CD4-positive, alpha-beta memory T cell (primary cell): ENCODE measurements at regions not wholly inside any gene's neighbourhood (a gene's known extent, or its start where the extent isn't known, plus 50 kb on each side); places are given as distances from the start of the nearest gene placed in this dataset.

Experiments used
- CTCF ChIA-PET: fragments of 350-600 bp; sonication (Branson Sonifier 250); formaldehyde crosslinking; loops from one replicate; lab custom pipeline; 2021; ENCODE audit warnings: inconsistent platforms; ENCODE audit not compliant: partially characterized antibody; lab: Charles Lee
- POLR2A ChIA-PET: fragments of 350-600 bp; sonication (Branson Sonifier 250); formaldehyde crosslinking; loops from one replicate; lab custom pipeline; 2021; ENCODE audit not compliant: partially characterized antibody; lab: Charles Lee
- DNase-seq, 5 donors: peaks; one replicate each; pipeline versions ENCODE4 v3.0.0 to v3.0.0-alpha.2; 2020 to 2022; ENCODE audit warnings: mixed read lengths in 1 of 5
- H3K27ac ChIP-seq: one replicate; pipeline ENCODE4 v1.7.0; 2013; ENCODE audit warnings: low read depth, low read length
- H3K27me3 ChIP-seq: 2 replicates; pipeline ENCODE4 v1.7.0; 2013; ENCODE audit warnings: mild to moderate bottlenecking, low read length, moderate library complexity; ENCODE audit not compliant: insufficient read depth
- H3K36me3 ChIP-seq: 2 replicates; pipeline ENCODE4 v1.7.0; 2013; ENCODE audit warnings: mild to moderate bottlenecking, low read length, moderate library complexity; ENCODE audit not compliant: insufficient read depth
- H3K4me1 ChIP-seq: 2 replicates; pipeline ENCODE4 v1.7.0; 2013; ENCODE audit warnings: mild to moderate bottlenecking, low read length, moderate library complexity; ENCODE audit not compliant: insufficient read depth
- H3K4me3 ChIP-seq, 2 donors: one replicate each; pipeline ENCODE4 v1.7.0; 2013; ENCODE audit warnings: low read length in 2 of 2, mild to moderate bottlenecking in 1 of 2
- H3K9me3 ChIP-seq, 2 donors: one replicate each; pipeline ENCODE4 v1.7.0; 2013; ENCODE audit warnings: low read length in 2 of 2, control low read depth in 1 of 2; ENCODE audit not compliant: control insufficient read depth in 1 of 2
- H3K27ac Mint-ChIP-seq, 7 donors: one replicate each; pipeline ENCODE4 v1.8.0; 2020 to 2021; ENCODE audit warnings: mixed read lengths in 7 of 7, mild to moderate bottlenecking in 6 of 7, inconsistent platforms in 3 of 7, moderate library complexity in 3 of 7
- H3K27me3 Mint-ChIP-seq, 2 donors: one replicate each; pipeline ENCODE4 v1.8.0; 2020 to 2021; ENCODE audit warnings: mixed read lengths in 2 of 2
- H3K36me3 Mint-ChIP-seq, 2 donors: one replicate each; pipeline ENCODE4 v1.8.0; 2020 to 2021; ENCODE audit warnings: mixed read lengths in 2 of 2, inconsistent platforms in 1 of 2, mild to moderate bottlenecking in 1 of 2
- H3K4me1 Mint-ChIP-seq, 4 donors: one replicate each; pipeline ENCODE4 v1.8.0; 2020 to 2021; ENCODE audit warnings: mixed read lengths in 4 of 4, mild to moderate bottlenecking in 1 of 4
- H3K4me3 Mint-ChIP-seq, 8 donors: one replicate each; pipeline ENCODE4 v1.8.0; 2020 to 2021; ENCODE audit warnings: mixed read lengths in 8 of 8, mild to moderate bottlenecking in 7 of 8, moderate library complexity in 6 of 8, inconsistent platforms in 3 of 8
- H3K9me3 Mint-ChIP-seq, 8 donors: one replicate each; pipeline ENCODE4 v1.8.0; 2020 to 2021; ENCODE audit warnings: mixed read lengths in 8 of 8, mild to moderate bottlenecking in 5 of 8, inconsistent platforms in 3 of 8, moderate library complexity in 1 of 8
- intact Hi-C: fragments of 100-400 bp; cut with micrococcal nuclease; formaldehyde crosslinking; loops from one replicate; pipeline ENCODE4 v1.15.1; 2023

DNA sequence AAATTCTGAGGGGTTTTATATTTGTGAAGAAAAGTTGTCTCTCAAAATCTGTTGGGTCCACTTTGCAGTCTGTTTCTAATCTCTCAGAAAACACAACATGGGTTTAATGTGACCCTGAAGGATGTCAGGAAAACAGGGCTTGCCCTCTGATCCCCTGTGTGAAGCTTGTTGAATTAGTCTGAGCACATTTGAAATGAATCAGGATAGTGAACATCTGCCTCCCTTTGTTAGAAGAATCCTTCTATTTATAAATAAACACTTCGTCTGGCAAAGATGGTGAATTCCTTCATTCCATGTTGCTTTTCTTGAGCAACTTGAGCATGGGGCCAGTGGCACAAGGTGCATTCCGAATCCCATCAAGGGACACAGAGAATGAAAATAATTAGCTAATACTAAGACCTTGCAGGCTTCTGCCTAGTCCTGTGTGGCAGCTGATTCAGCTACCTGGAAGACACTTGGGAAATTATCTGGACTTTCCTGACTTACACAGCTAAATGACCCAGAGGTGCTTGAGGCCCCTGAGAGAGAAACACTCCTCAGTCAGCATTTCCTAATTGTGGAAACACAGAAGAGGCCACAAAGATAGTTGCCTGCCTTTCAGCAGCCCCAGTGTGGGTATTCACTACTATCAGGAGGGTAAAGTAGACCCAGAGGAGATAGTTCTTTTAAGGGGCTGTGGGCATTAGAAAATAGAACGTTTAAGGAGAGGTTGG lies 305.5 kb downstream of the C7orf25 start:
- Histone ChIP-seq H3K4me1 (no peaks in the 10 kb centered on the region), H3K4me3 (no peak overlapping the region), H3K9me3 (no peaks in the 10 kb centered on the region), H3K27ac (no peak overlapping the region), H3K27me3 (no peaks in the 10 kb centered on the region), H3K36me3 (no peaks in the 10 kb centered on the region)
- Mint-ChIP-seq H3K27me3 (peaks cover 2 to 3% of the 10 kb centered on the region in 2 donors), H3K4me3 (no peak overlapping the region), H3K4me1 (no peaks in the 10 kb centered on the region), H3K27ac (no peak overlapping the region), H3K36me3 (no peaks in the 10 kb centered on the region), H3K9me3 (peaks cover 0 to 4% (median 0%) of the 10 kb centered on the region in 8 donors)
- CTCF ChIA-PET, result no interaction called here
- DNase-seq, result no peak
- POLR2A ChIA-PET, result no interaction called here
- intact Hi-C loops, result no loop called here

DNA sequence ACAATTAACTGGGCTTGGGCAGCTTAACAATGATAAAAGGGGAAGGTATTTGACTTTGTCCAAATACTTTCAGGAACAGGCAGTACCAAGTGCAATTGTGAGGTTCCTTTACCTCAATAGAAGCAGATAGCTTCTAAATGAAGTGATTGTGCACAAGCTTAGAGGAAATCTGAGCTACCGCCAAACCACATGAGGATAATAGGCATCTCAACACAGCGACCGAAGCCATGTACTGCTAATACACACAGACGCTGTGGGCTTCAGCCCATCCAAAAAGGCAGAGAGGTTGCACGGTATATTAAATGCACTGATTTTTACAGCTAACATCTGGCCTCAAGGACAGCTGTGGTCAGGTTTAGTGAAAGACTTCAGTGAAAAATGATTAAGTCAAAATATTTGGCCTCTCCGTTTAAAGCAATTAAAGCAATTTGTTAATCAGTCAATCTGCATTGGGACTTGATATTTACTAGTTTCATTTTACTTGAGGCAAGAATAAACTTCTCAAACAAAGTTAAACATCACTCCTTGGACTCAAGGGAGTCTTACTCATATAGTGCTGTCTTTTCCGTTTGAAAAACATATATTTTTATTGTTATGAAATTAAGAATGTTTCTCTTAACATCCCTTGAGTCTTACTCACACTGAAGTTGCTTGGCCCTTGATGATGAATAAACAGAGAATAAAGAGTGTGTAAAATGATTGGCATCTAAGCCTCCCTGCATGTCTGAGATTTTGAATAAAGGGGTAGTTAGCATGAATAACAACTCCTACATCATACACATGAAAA lies 306.3 kb downstream of the C7orf25 start:
- H3K4me3 Mint-ChIP-seq, result no peak overlapping the region
- H3K36me3 Mint-ChIP-seq, result no peaks in the 10 kb centered on the region
- H3K27me3 ChIP-seq, result no peaks in the 10 kb centered on the region
- H3K27ac Mint-ChIP-seq, result no peak overlapping the region
- no peak overlapping the region for H3K27ac ChIP-seq
- ChIA-PET POLR2A (no interaction called here), CTCF (no interaction called here)
- no peaks in the 10 kb centered on the region for H3K36me3 ChIP-seq
- no peak for DNase-seq
- H3K4me1 Mint-ChIP-seq, result no peaks in the 10 kb centered on the region
- H3K9me3 ChIP-seq, result no peaks in the 10 kb centered on the region
- no peak overlapping the region for H3K4me3 ChIP-seq
- intact Hi-C loops, result no loop called here
- no peaks in the 10 kb centered on the region for H3K4me1 ChIP-seq
- peaks cover 2 to 3% of the 10 kb centered on the region in 2 donors for H3K27me3 Mint-ChIP-seq
- peaks cover 0 to 4% (median 0%) of the 10 kb centered on the region in 8 donors for H3K9me3 Mint-ChIP-seq

DNA sequence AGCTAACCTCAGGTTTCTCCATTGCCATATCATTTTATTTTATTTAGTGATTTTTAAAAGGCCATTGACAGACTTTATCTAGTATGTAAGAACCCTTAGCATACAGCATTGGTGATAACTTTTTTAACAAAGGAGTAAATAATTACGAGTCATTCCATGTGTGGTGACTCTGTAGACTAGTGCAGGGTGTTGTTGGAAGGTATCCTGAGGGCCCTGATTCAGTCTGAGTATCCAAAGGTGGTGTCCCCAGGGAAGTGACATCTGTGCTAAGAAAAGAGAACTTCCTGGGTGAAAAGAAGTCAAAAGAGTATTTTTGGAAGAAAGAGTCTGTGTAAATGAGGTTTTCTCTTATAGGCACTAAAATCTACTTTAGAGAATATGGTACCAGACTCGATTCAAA lies 308.4 kb downstream of the C7orf25 start:
- no peak overlapping the region for H3K4me3 ChIP-seq
- H3K27ac ChIP-seq, result no peak overlapping the region
- no peaks in the 10 kb centered on the region for H3K4me1 ChIP-seq
- no peaks in the 10 kb centered on the region for H3K9me3 ChIP-seq
- no peaks in the 10 kb centered on the region for H3K36me3 Mint-ChIP-seq
- no peaks in the 10 kb centered on the region for H3K27me3 ChIP-seq
- intact Hi-C loops, result no loop called here
- DNase-seq, result no peak
- H3K36me3 ChIP-seq, result no peaks in the 10 kb centered on the region
- no peak overlapping the region for H3K27ac Mint-ChIP-seq
- peaks cover 0 to 7% (median under 1%) of the 10 kb centered on the region in 8 donors for H3K9me3 Mint-ChIP-seq
- peaks cover 2 to 3% of the 10 kb centered on the region in 2 donors for H3K27me3 Mint-ChIP-seq
- CTCF ChIA-PET, result no interaction called here
- POLR2A ChIA-PET, result no interaction called here
- no peaks in the 10 kb centered on the region for H3K4me1 Mint-ChIP-seq
- no peak overlapping the region for H3K4me3 Mint-ChIP-seq

DNA sequence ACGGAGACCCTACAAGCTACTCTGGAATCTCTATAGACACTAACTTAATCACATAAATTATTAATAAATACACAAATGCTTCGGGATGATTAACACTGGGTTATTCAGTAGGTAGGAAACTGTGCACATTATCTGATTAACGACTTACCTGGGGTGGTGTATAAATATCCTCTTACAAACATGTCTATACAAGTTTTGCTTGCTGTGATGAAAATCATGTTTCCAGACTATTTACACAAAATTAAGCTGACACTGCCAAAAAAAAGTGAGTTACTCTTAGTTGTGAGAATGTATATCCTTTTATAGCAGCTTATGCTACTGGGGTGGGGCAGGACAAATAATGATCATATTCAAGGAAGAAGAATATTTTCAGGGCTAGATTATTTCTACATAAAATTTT lies 314.6 kb downstream of the C7orf25 start:
- Histone ChIP-seq H3K27me3 (no peaks in the 10 kb centered on the region), H3K4me1 (no peaks in the 10 kb centered on the region), H3K4me3 (no peak overlapping the region), H3K9me3 (no peaks in the 10 kb centered on the region), H3K27ac (no peak overlapping the region), H3K36me3 (no peaks in the 10 kb centered on the region)
- H3K9me3 Mint-ChIP-seq, result peaks cover 0 to 12% (median under 1%) of the 10 kb centered on the region in 8 donors
- no peaks in the 10 kb centered on the region for H3K27me3 Mint-ChIP-seq
- intact Hi-C loops, result no loop called here
- H3K27ac Mint-ChIP-seq, result no peak overlapping the region
- no peaks in the 10 kb centered on the region for H3K4me1 Mint-ChIP-seq
- ChIA-PET POLR2A (no interaction called here), CTCF (no interaction called here)
- H3K4me3 Mint-ChIP-seq, result no peak overlapping the region
- no peaks in the 10 kb centered on the region for H3K36me3 Mint-ChIP-seq
- no peak for DNase-seq

DNA sequence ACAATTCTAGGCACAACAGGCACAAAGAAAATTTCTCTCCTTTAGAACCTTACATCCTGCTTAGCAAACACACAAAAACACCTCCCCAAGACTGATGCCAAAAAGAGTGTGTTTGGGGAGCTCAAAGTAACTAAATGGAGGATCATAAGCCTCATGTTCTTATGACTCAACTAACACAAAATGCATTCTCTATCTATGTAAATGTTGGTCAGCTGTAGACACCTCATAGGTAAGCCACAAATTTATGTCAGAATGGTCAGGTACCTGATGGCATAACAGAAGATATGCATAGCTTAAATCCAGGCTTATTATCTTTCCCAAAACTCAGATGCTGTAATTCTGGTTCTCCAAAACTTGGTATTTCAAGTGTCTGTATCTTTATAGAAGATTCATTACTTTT lies 315.1 kb downstream of the C7orf25 start:
- ChIA-PET POLR2A (no interaction called here), CTCF (no interaction called here)
- H3K4me1 Mint-ChIP-seq, result no peaks in the 10 kb centered on the region
- Histone ChIP-seq H3K27me3 (no peaks in the 10 kb centered on the region), H3K4me3 (no peak overlapping the region), H3K9me3 (no peaks in the 10 kb centered on the region), H3K27ac (no peak overlapping the region), H3K36me3 (no peaks in the 10 kb centered on the region), H3K4me1 (no peaks in the 10 kb centered on the region)
- peaks cover 0 to 16% (median under 1%) of the 10 kb centered on the region in 8 donors for H3K9me3 Mint-ChIP-seq
- no peak overlapping the region for H3K4me3 Mint-ChIP-seq
- no peaks in the 10 kb centered on the region for H3K36me3 Mint-ChIP-seq
- H3K27ac Mint-ChIP-seq, result no peak overlapping the region
- no peaks in the 10 kb centered on the region for H3K27me3 Mint-ChIP-seq
- intact Hi-C loops, result no loop called here
- no peak for DNase-seq

DNA sequence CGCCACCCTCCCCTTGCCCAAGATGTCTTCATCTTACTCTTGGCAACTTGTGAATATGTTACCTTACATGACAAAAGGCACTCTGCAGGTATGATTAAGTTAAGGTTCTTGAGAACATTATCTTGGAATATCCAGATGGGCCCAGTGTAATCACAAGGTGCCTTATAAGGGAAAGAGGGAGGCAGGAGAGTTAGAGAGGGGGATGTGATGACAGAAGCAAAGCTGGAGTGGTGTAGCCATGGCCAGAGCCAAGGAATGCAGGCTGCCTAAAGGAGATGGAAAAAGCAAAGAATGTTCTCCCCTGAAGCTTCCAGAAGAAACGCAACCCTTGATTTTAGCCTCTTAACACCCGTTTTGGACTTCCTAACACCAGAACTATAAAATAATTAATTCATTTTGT lies 318.0 kb downstream of the C7orf25 start:
- ChIA-PET CTCF (no interaction called here), POLR2A (no interaction called here)
- intact Hi-C loops, result no loop called here
- no peaks in the 10 kb centered on the region for H3K4me1 ChIP-seq
- no peaks in the 10 kb centered on the region for H3K36me3 Mint-ChIP-seq
- H3K27ac ChIP-seq, result no peak overlapping the region
- no peak overlapping the region for H3K4me3 ChIP-seq
- H3K36me3 ChIP-seq, result no peaks in the 10 kb centered on the region
- no peaks in the 10 kb centered on the region for H3K27me3 ChIP-seq
- H3K9me3 Mint-ChIP-seq, result peaks cover 0 to 15% (median 2%) of the 10 kb centered on the region in 8 donors
- H3K27ac Mint-ChIP-seq, result no peak overlapping the region
- H3K9me3 ChIP-seq, result no peaks in the 10 kb centered on the region
- H3K4me3 Mint-ChIP-seq, result no peak overlapping the region
- H3K27me3 Mint-ChIP-seq, result no peaks in the 10 kb centered on the region
- no peaks in the 10 kb centered on the region for H3K4me1 Mint-ChIP-seq
- no peak for DNase-seq

DNA sequence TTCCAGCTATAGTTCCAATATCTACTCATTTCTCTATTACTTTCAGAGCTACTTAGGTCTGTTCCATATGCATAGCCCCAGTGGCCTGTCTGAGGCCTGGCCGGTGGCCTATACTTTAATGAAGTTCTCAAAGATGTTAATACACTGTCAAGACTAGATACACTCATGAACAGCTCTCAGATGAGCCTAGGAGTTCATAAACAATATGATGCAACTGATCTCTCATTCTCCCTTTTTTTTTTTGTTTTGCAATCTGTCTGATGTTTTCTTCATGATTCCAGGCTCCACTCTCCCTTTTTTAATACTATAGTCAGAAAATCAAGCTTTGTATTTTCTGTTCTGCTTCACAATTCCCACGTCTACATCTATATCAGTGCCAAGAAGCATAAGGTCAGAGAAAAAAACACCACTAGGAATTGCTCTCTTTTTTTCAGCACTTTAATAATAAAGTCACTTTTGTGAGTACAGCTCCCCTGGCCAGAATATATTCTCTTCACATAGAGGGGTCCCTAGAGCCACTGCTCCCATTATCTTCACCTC lies 321.0 kb downstream of the C7orf25 start:
- DNase-seq, result no peak
- ChIA-PET CTCF (no interaction called here), POLR2A (no interaction called here)
- no peak overlapping the region for H3K4me3 Mint-ChIP-seq
- Histone ChIP-seq H3K4me3 (no peak overlapping the region), H3K9me3 (no peaks in the 10 kb centered on the region), H3K36me3 (no peaks in the 10 kb centered on the region), H3K27me3 (no peaks in the 10 kb centered on the region), H3K4me1 (no peaks in the 10 kb centered on the region), H3K27ac (no peak overlapping the region)
- no peaks in the 10 kb centered on the region for H3K36me3 Mint-ChIP-seq
- H3K4me1 Mint-ChIP-seq, result peaks cover 0 to 4% (median 0%) of the 10 kb centered on the region in 4 donors
- intact Hi-C loops, result no loop called here
- H3K27me3 Mint-ChIP-seq, result no peaks in the 10 kb centered on the region
- H3K27ac Mint-ChIP-seq, result no peak overlapping the region
- H3K9me3 Mint-ChIP-seq, result peaks cover 0 to 23% (median 13%) of the 10 kb centered on the region in 8 donors
